ENCODE measurements at regions not wholly inside any gene's neighbourhood (a gene's known extent, or its start where the extent isn't known, plus 50 kb on each side); places are given as distances from the start of the nearest gene placed in this dataset.

- no peak overlapping the region for H3K4me3 Mint-ChIP-seq
- H3K4me1 Mint-ChIP-seq (ENCODE audit: low read depth) = no peaks in the 10 kb centered on the region
- CTCF ChIA-PET = no interaction called here
- H3K27ac Mint-ChIP-seq = no peak overlapping the region
- intact Hi-C loops (cut with micrococcal nuclease) = no loop called here
- POLR2A ChIA-PET = no interaction called here
- DNase-seq = no peak
- no peaks in the 10 kb centered on the region for H3K9me3 Mint-ChIP-seq
- no peaks in the 10 kb centered on the region for H3K27me3 Mint-ChIP-seq
- no peaks in the 10 kb centered on the region for H3K36me3 Mint-ChIP-seq
Measured at GRCh38 chr2:129716781-129717559, 262.5 kb upstream of the RAB6C start.

- Mint-ChIP-seq H3K27ac (no peak overlapping the region), H3K36me3 (no peaks in the 10 kb centered on the region), H3K9me3 (no peaks in the 10 kb centered on the region), H3K4me1 (ENCODE audit: low read depth) (no peaks in the 10 kb centered on the region), H3K4me3 (no peak overlapping the region), H3K27me3 (no peaks in the 10 kb centered on the region)
- ChIA-PET CTCF (no interaction called here), POLR2A (no interaction called here)
- no peak for DNase-seq
- intact Hi-C loops (cut with micrococcal nuclease) = no loop called here
Measured at GRCh38 chr2:129717560-129718130, 261.8 kb upstream of the RAB6C start.

GRCh38 chr2:129719335-129719734 is 260.1 kb upstream of the RAB6C start:
- H3K27me3 Mint-ChIP-seq = no peaks in the 10 kb centered on the region
- no peak for DNase-seq
- no peak overlapping the region for H3K4me3 Mint-ChIP-seq
- no peaks in the 10 kb centered on the region for H3K36me3 Mint-ChIP-seq
- H3K27ac Mint-ChIP-seq = no peak overlapping the region
- intact Hi-C loops (cut with micrococcal nuclease) = no loop called here
- CTCF ChIA-PET = no interaction called here
- POLR2A ChIA-PET = no interaction called here
- no peaks in the 10 kb centered on the region for H3K9me3 Mint-ChIP-seq
- no peaks in the 10 kb centered on the region for H3K4me1 Mint-ChIP-seq (ENCODE audit: low read depth)

GRCh38 chr2:129720360-129720759 is 259.1 kb upstream of the RAB6C start:
- H3K27ac Mint-ChIP-seq = no peak overlapping the region
- no peaks in the 10 kb centered on the region for H3K9me3 Mint-ChIP-seq
- H3K36me3 Mint-ChIP-seq = no peaks in the 10 kb centered on the region
- H3K4me1 Mint-ChIP-seq (ENCODE audit: low read depth) = no peaks in the 10 kb centered on the region
- no peak for DNase-seq
- intact Hi-C loops (cut with micrococcal nuclease) = no loop called here
- ChIA-PET POLR2A (no interaction called here), CTCF (no interaction called here)
- no peaks in the 10 kb centered on the region for H3K27me3 Mint-ChIP-seq
- no peak overlapping the region for H3K4me3 Mint-ChIP-seq

GRCh38 chr2:129720761-129721160 is 258.7 kb upstream of the RAB6C start:
- no peaks in the 10 kb centered on the region for H3K4me1 Mint-ChIP-seq (ENCODE audit: low read depth)
- no peak for DNase-seq
- H3K4me3 Mint-ChIP-seq = no peak overlapping the region
- ChIA-PET POLR2A (no interaction called here), CTCF (no interaction called here)
- no peaks in the 10 kb centered on the region for H3K27me3 Mint-ChIP-seq
- no peak overlapping the region for H3K27ac Mint-ChIP-seq
- no peaks in the 10 kb centered on the region for H3K36me3 Mint-ChIP-seq
- intact Hi-C loops (cut with micrococcal nuclease) = no loop called here
- no peaks in the 10 kb centered on the region for H3K9me3 Mint-ChIP-seq

GRCh38 chr2:129721236-129721635 is 258.2 kb upstream of the RAB6C start:
- ChIA-PET POLR2A (no interaction called here), CTCF (no interaction called here)
- H3K4me1 Mint-ChIP-seq (ENCODE audit: low read depth) = no peaks in the 10 kb centered on the region
- H3K27me3 Mint-ChIP-seq = no peaks in the 10 kb centered on the region
- no peaks in the 10 kb centered on the region for H3K9me3 Mint-ChIP-seq
- H3K36me3 Mint-ChIP-seq = no peaks in the 10 kb centered on the region
- H3K4me3 Mint-ChIP-seq = no peak overlapping the region
- DNase-seq = no peak
- no peak overlapping the region for H3K27ac Mint-ChIP-seq
- intact Hi-C loops (cut with micrococcal nuclease) = no loop called here

- Mint-ChIP-seq H3K36me3 (no peaks in the 10 kb centered on the region), H3K4me1 (ENCODE audit: low read depth) (no peaks in the 10 kb centered on the region), H3K4me3 (no peak overlapping the region), H3K27ac (no peak overlapping the region), H3K27me3 (no peaks in the 10 kb centered on the region), H3K9me3 (no peaks in the 10 kb centered on the region)
- intact Hi-C loops (cut with micrococcal nuclease) = no loop called here
- CTCF ChIA-PET = no interaction called here
- DNase-seq = no peak
- POLR2A ChIA-PET = no interaction called here
Measured at GRCh38 chr2:129721846-129722245, 257.6 kb upstream of the RAB6C start.

- intact Hi-C loops (cut with micrococcal nuclease) = no loop called here
- no peak overlapping the region for H3K27ac Mint-ChIP-seq
- no peak overlapping the region for H3K4me3 Mint-ChIP-seq
- no peaks in the 10 kb centered on the region for H3K4me1 Mint-ChIP-seq (ENCODE audit: low read depth)
- no peaks in the 10 kb centered on the region for H3K9me3 Mint-ChIP-seq
- ChIA-PET CTCF (no interaction called here), POLR2A (no interaction called here)
- no peaks in the 10 kb centered on the region for H3K27me3 Mint-ChIP-seq
- DNase-seq = no peak
- H3K36me3 Mint-ChIP-seq = no peaks in the 10 kb centered on the region
Measured at GRCh38 chr2:129722306-129723019, 257.0 kb upstream of the RAB6C start.

GRCh38 chr2:129723277-129724020 is 256.0 kb upstream of the RAB6C start:
- CTCF ChIA-PET = no interaction called here
- H3K4me3 Mint-ChIP-seq = no peak overlapping the region

GRCh38 chr2:129724021-129724757 is 255.3 kb upstream of the RAB6C start:
- Mint-ChIP-seq H3K27me3 (no peaks in the 10 kb centered on the region), H3K36me3 (no peaks in the 10 kb centered on the region), H3K4me1 (ENCODE audit: low read depth) (no peaks in the 10 kb centered on the region), H3K27ac (no peak overlapping the region), H3K4me3 (no peak overlapping the region), H3K9me3 (no peaks in the 10 kb centered on the region)
- POLR2A ChIA-PET = no interaction called here
- no peak for DNase-seq
- CTCF ChIA-PET = no interaction called here
- intact Hi-C loops (cut with micrococcal nuclease) = no loop called here

More at GRCh38 chr2:129723277-129724020, 256.0 kb upstream of the RAB6C start:
- no peak for DNase-seq
- Mint-ChIP-seq H3K27ac (no peak overlapping the region), H3K36me3 (no peaks in the 10 kb centered on the region), H3K4me1 (ENCODE audit: low read depth) (no peaks in the 10 kb centered on the region), H3K27me3 (no peaks in the 10 kb centered on the region), H3K9me3 (no peaks in the 10 kb centered on the region)
- POLR2A ChIA-PET = no interaction called here
- intact Hi-C loops (cut with micrococcal nuclease) = no loop called here

GRCh38 chr2:129726216-129726615 is 253.2 kb upstream of the RAB6C start:
- H3K27ac Mint-ChIP-seq = no peak overlapping the region
- H3K4me1 Mint-ChIP-seq (ENCODE audit: low read depth) = no peaks in the 10 kb centered on the region
- DNase-seq = no peak
- intact Hi-C loops (cut with micrococcal nuclease) = no loop called here
- no peak overlapping the region for H3K4me3 Mint-ChIP-seq
- H3K27me3 Mint-ChIP-seq = no peaks in the 10 kb centered on the region
- H3K36me3 Mint-ChIP-seq = no peaks in the 10 kb centered on the region
- ChIA-PET CTCF (no interaction called here), POLR2A (no interaction called here)
- H3K9me3 Mint-ChIP-seq = no peaks in the 10 kb centered on the region

- H3K36me3 Mint-ChIP-seq = no peaks in the 10 kb centered on the region
- POLR2A ChIA-PET = no interaction called here
- CTCF ChIA-PET = no interaction called here
Measured at GRCh38 chr2:129727286-129727685, 252.2 kb upstream of the RAB6C start.

More at GRCh38 chr2:129727286-129727685, 252.2 kb upstream of the RAB6C start:
- DNase-seq = no peak
- no peaks in the 10 kb centered on the region for H3K4me1 Mint-ChIP-seq (ENCODE audit: low read depth)
- intact Hi-C loops (cut with micrococcal nuclease) = no loop called here
- no peak overlapping the region for H3K4me3 Mint-ChIP-seq
- no peaks in the 10 kb centered on the region for H3K27me3 Mint-ChIP-seq
- H3K9me3 Mint-ChIP-seq = no peaks in the 10 kb centered on the region
- no peak overlapping the region for H3K27ac Mint-ChIP-seq

Data from activated CD4-positive, alpha-beta memory T cell treated with anti-CD3 and anti-CD28 coated beads for 36 hours (primary cell).